ENCODE measurements at regions not wholly inside any gene's neighbourhood (a gene's known extent, or its start where the extent isn't known, plus 50 kb on each side); places are given as distances from the start of the nearest gene placed in this dataset.

DNA sequence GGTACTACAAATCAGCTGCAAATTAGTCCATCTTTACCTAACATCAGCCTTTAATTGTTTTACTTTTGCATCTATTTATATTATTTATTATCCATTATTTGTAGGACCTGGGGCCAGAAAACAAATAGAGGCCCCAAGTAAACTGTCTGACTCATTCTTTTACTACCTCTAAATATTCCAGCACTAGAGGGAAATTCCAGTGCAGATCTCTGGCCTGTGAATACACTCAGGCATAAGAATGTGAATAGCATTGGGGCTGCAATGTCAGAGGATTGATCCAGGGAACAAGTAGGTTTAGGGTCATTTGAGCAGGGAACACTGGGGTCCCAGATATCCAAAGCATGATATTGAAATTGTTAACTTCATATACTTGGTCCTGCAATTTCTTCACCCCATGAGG lies 176.6 kb upstream of the TYRP1 start:
- dilution Hi-C loops (cut with MboI; ENCODE audit: extremely low pct_ligation_motif_present, low sequenced_read_pairs), result no loop called here
- Histone ChIP-seq H3K9me1 (replicated peaks; ENCODE audit: control insufficient read depth, extremely low read depth, insufficient read depth, low read length) (no peaks in the 10 kb centered on the region), H4K20me1 (replicated peaks; ENCODE audit: control insufficient read depth, extremely low read depth, insufficient read depth, low read length) (no peaks in the 10 kb centered on the region), H3K27ac (ENCODE audit: insufficient read depth, low read depth, low read length) (no peak overlapping the region), H2AFZ (ENCODE audit: low read depth, low read length) (no peak overlapping the region), H3K4me3 (replicated peaks in 1 of 3; ENCODE audit: insufficient read depth in 1 of 3, low read depth in 1 of 3, low read length in 3 of 3) (no peak overlapping the region), H3K9me3 (replicated peaks; ENCODE audit: control insufficient read depth, insufficient read depth, low read length) (no peaks in the 10 kb centered on the region), H3K9ac (replicated peaks; ENCODE audit: extremely low read depth, insufficient read depth, low read length) (no peak overlapping the region), H3K4me2 (ENCODE audit: insufficient read depth, low read length) (no peak overlapping the region), H3K79me2 (ENCODE audit: control insufficient read depth, insufficient read depth, low read length) (no peaks in the 10 kb centered on the region), H3K36me3 (ENCODE audit: control insufficient read depth in 2 of 2, extremely low read depth in 1 of 2, insufficient read depth in 2 of 2, low read length in 2 of 2) (no peaks in the 10 kb centered on the region), H3K4me1 (ENCODE audit: control insufficient read depth, extremely low read depth, insufficient read depth, low read length) (no peaks in the 10 kb centered on the region), H3K27me3 (ENCODE audit: control insufficient read depth in 2 of 2, insufficient read depth in 2 of 2, low read length in 2 of 2) (no peaks in the 10 kb centered on the region)
- BruUV-seq (replicated peaks), result no TSS peak
- no peak for TF ChIP-seq JUN (IDR thresholded peaks at IDR 0.05; ENCODE audit: borderline replicate concordance, insufficient read depth, insufficient read length, low read depth)
- TF ChIP-seq CTCF (IDR thresholded peaks at IDR 0.05; ENCODE audit: extremely low read depth in 1 of 2, insufficient read depth in 1 of 2, low read depth in 1 of 2, low read length in 2 of 2), result no peak
- no peak for TF ChIP-seq POLR2A (IDR thresholded peaks at IDR 0.05; ENCODE audit: low read depth, low read length)
- no peak for TF ChIP-seq MAX (IDR thresholded peaks at IDR 0.05; ENCODE audit: insufficient read depth, insufficient read length)
- TF ChIP-seq GATA2 (IDR thresholded peaks at IDR 0.05; ENCODE audit: insufficient read depth, insufficient read length, low read depth, low read length), result no peak
- TF ChIP-seq FOS (IDR thresholded peaks at IDR 0.05; ENCODE audit: borderline replicate concordance, insufficient read depth, low read length), result no peak
- no peak for TF ChIP-seq EZH2 (IDR thresholded peaks at IDR 0.05; ENCODE audit: borderline replicate concordance, low read depth, low read length, severe bottlenecking)
- TF ChIP-seq POLR2AphosphoS5 (IDR thresholded peaks at IDR 0.05; ENCODE audit: insufficient read depth, low read depth, low read length), result no peak
- TF ChIP-seq MYC (IDR thresholded peaks at IDR 0.05; ENCODE audit: low read depth, low read length), result no peak
- CTCF ChIA-PET, result no interaction called here
- DNase-seq (ENCODE audit: low read depth, low spot score) (no peak), FAIRE-seq (no peak)
- intact Hi-C loops (cut with micrococcal nuclease), result no loop called here
- POLR2A ChIA-PET, result no interaction called here
